HG02840 (cell line): ENCODE measurements at regions not wholly inside any gene's neighbourhood (a gene's known extent, or its start where the extent isn't known, plus 50 kb on each side); places are given as distances from the start of the nearest gene placed in this dataset.
"Not testable (repeated sequence)": the region's sequence is repeated elsewhere in the genome, so short reads cannot be mapped to it uniquely, and the experiment has no call there.

Experiments
- ATAC-seq: cut with Tn5 transposase; IDR thresholded peaks from one replicate; pipeline ENCODE4 v1.9.1; 2021; ENCODE audit warnings: mild to moderate bottlenecking, moderate library complexity, moderate number of reproducible peaks; ENCODE audit not compliant: unreplicated experiment, low FRiP score

GRCh38 chr3:107909583-107909982, 181.2 kb downstream of the CD47 start:
- not testable (repeated sequence) for ATAC-seq

- ATAC-seq, result no peak
Observed at GRCh38 chr3:107907996-107908395, 182.8 kb downstream of the CD47 start.

GRCh38 chr3:107904536-107905066, 186.2 kb downstream of the CD47 start:
- ATAC-seq, result no peak

- ATAC-seq, result no peak
Observed at GRCh38 chr3:107899990-107900651, 190.7 kb downstream of the CD47 start.

- ATAC-seq, result no peak
Observed at GRCh38 chr3:107897471-107898061, 193.3 kb downstream of the CD47 start.

- no peak for ATAC-seq
Observed at GRCh38 chr3:107894998-107895397, 195.8 kb downstream of the CD47 start.

GRCh38 chr3:107892955-107893624, 197.7 kb downstream of the CD47 start:
- ATAC-seq, result no peak

GRCh38 chr3:107884719-107885460, 205.9 kb downstream of the CD47 start:
- no peak for ATAC-seq

- ATAC-seq, result no peak
Observed at GRCh38 chr3:107884028-107884427, 206.8 kb downstream of the CD47 start.

GRCh38 chr3:107882881-107883280, 207.9 kb downstream of the CD47 start:
- ATAC-seq, result no peak

GRCh38 chr3:107882261-107882660, 208.6 kb downstream of the CD47 start:
- ATAC-seq, result no peak

- no peak for ATAC-seq
Observed at GRCh38 chr3:107881509-107881908, 209.3 kb downstream of the CD47 start.

GRCh38 chr3:107880702-107881101, 210.1 kb downstream of the CD47 start:
- ATAC-seq, result no peak

- ATAC-seq, result no peak
Observed at GRCh38 chr3:107877936-107878335, 212.9 kb downstream of the CD47 start.

GRCh38 chr3:107870943-107871638, 219.7 kb downstream of the CD47 start:
- no peak for ATAC-seq

GRCh38 chr3:107870096-107870495, 220.7 kb downstream of the CD47 start:
- ATAC-seq, result no peak

GRCh38 chr3:107868449-107868848, 222.4 kb downstream of the CD47 start:
- ATAC-seq, result no peak

- ATAC-seq, result peak; percentile 60
Observed at GRCh38 chr3:107861904-107862303, 228.9 kb downstream of the CD47 start.

GRCh38 chr3:107861422-107861821, 229.4 kb downstream of the CD47 start:
- no peak for ATAC-seq
